ENCODE measurements at regions not wholly inside any gene's neighbourhood (a gene's known extent, or its start where the extent isn't known, plus 50 kb on each side); places are given as distances from the start of the nearest gene placed in this dataset.

DNA sequence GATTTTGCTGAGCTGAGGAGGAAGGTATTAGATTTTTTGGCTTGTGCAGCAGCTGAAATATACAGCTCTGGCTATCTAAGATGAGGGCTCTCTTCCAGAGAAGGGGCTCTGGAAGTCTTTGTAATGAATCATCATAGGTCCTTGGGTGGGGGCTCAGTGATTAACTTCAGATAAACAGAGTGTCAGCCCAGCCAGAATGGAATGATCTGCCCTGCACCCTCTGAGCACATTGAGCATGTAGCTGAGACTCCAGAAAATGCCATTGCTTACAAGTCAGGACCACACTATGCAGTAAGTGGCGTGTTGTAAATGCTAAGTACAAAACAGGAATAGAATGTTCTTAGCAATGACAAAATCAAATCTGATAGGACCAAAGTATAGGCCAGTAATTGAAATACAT is 836.0 kb downstream of the PDHA2 start:
- TF ChIP-seq, protein P1, sequence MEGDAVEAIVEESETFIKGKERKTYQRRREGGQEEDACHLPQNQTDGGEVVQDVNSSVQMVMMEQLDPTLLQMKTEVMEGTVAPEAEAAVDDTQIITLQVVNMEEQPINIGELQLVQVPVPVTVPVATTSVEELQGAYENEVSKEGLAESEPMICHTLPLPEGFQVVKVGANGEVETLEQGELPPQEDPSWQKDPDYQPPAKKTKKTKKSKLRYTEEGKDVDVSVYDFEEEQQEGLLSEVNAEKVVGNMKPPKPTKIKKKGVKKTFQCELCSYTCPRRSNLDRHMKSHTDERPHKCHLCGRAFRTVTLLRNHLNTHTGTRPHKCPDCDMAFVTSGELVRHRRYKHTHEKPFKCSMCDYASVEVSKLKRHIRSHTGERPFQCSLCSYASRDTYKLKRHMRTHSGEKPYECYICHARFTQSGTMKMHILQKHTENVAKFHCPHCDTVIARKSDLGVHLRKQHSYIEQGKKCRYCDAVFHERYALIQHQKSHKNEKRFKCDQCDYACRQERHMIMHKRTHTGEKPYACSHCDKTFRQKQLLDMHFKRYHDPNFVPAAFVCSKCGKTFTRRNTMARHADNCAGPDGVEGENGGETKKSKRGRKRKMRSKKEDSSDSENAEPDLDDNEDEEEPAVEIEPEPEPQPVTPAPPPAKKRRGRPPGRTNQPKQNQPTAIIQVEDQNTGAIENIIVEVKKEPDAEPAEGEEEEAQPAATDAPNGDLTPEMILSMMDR (conservative IDR thresholded peaks at IDR 0.05; ENCODE audit: low read depth, low read length), result no peak
- DNase-seq (ENCODE audit: low read depth), result no peak
- H3K4me3 ChIP-seq (ENCODE audit: low read depth, low read length), result no peak overlapping the region

DNA sequence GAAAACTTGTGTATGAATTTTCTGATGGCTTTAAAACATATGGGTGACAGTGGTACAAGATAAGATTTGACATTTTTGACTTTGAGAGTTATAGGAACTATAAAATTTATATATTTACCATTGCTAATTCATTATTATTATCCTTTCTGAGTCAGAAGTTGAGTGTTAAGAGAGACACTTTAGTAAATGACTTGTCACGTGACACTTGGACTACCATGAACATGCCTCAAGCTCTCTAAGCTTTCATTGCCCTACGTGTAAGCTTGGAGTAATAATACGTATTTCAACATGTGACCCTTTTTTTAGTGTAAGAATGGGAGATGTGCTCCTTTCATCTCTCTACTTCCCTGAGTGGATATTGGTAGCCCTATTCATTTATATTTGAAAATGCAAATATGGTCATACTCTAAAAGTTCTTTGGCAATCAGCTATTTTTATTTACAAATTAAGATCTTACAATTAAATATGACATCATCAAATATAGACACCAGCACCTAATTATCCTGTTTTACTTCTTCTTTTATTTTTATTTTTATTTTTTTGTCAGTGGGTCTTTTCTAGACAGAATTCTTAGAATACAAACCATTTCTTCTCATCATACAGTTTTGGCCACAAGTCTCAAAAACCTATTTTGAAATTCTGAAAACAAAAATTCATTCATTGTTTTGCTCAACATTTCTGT is 837.0 kb downstream of the PDHA2 start:
- no peak overlapping the region for H3K4me3 ChIP-seq (ENCODE audit: low read depth, low read length)
- no peak for DNase-seq (ENCODE audit: low read depth)
- TF ChIP-seq, protein P1 (conservative IDR thresholded peaks at IDR 0.05; ENCODE audit: low read depth, low read length), result no peak

- DNase-seq (ENCODE audit: low read depth), result no peak
- no peak overlapping the region for H3K4me3 ChIP-seq (ENCODE audit: low read depth, low read length)
- TF ChIP-seq, protein P1 (conservative IDR thresholded peaks at IDR 0.05; ENCODE audit: low read depth, low read length), result no peak
These were observed 837.6 kb downstream of the PDHA2 start for GRCh38 chr4:96677499-96677898.

GRCh38 chr4:96681218-96681617 is 841.3 kb downstream of the PDHA2 start:
- H3K4me3 ChIP-seq (ENCODE audit: low read depth, low read length), result no peak overlapping the region
- TF ChIP-seq, protein P1 (conservative IDR thresholded peaks at IDR 0.05; ENCODE audit: low read depth, low read length), result no peak
- DNase-seq (ENCODE audit: low read depth), result no peak

GRCh38 chr4:96685691-96686090 is 845.8 kb downstream of the PDHA2 start:
- TF ChIP-seq, protein P1 (conservative IDR thresholded peaks at IDR 0.05; ENCODE audit: low read depth, low read length), result no peak

DNA sequence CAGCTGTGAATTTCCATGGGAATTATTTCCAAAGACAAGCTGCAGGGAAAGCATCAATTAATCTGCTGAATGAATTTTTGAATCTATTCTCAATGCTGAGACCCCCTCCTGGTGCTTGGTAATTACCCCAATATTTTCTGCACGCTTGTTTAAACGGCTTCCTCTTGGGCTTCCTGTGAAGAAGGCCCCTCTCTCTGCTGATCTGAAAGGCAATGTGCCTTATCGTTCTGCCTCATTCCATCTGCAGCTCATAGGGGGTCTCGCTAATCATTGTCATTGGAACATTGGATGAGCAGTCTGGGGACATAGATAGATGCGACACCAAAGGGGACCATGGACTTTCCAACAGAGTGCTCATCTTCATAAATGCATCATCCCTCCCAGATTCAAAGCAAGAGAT is 851.6 kb downstream of the PDHA2 start:
- H3K4me3 ChIP-seq (ENCODE audit: low read depth, low read length), result no peak overlapping the region
- TF ChIP-seq, protein P1 (conservative IDR thresholded peaks at IDR 0.05; ENCODE audit: low read depth, low read length), result no peak
- DNase-seq (ENCODE audit: low read depth), result no peak

More at GRCh38 chr4:96685691-96686090, 845.8 kb downstream of the PDHA2 start:
- DNase-seq (ENCODE audit: low read depth), result no peak
- no peak overlapping the region for H3K4me3 ChIP-seq (ENCODE audit: low read depth, low read length)

- TF ChIP-seq, protein P1 (conservative IDR thresholded peaks at IDR 0.05; ENCODE audit: low read depth, low read length), result no peak
- H3K4me3 ChIP-seq (ENCODE audit: low read depth, low read length), result no peak overlapping the region
- DNase-seq (ENCODE audit: low read depth), result peak; percentile 9
These were observed 858.9 kb downstream of the PDHA2 start for GRCh38 chr4:96698831-96699230.
